GM12865 (cell line): ENCODE measurements at regions not wholly inside any gene's neighbourhood (a gene's known extent, or its start where the extent isn't known, plus 50 kb on each side); places are given as distances from the start of the nearest gene placed in this dataset.
"Not testable (repeated sequence)": the region's sequence is repeated elsewhere in the genome, so short reads cannot be mapped to it uniquely, and the experiment has no call there.

ENCODE experiments used
- DNase-seq: peaks from one replicate; pipeline ENCODE4 v3.0.0; 2010; ENCODE audit warnings: low read depth
- H3K4me3 ChIP-seq: 2 replicates; pipeline ENCODE4 v1.5.1; 2011; ENCODE audit warnings: mild to moderate bottlenecking, low read depth, low read length, control low read depth

DNA sequence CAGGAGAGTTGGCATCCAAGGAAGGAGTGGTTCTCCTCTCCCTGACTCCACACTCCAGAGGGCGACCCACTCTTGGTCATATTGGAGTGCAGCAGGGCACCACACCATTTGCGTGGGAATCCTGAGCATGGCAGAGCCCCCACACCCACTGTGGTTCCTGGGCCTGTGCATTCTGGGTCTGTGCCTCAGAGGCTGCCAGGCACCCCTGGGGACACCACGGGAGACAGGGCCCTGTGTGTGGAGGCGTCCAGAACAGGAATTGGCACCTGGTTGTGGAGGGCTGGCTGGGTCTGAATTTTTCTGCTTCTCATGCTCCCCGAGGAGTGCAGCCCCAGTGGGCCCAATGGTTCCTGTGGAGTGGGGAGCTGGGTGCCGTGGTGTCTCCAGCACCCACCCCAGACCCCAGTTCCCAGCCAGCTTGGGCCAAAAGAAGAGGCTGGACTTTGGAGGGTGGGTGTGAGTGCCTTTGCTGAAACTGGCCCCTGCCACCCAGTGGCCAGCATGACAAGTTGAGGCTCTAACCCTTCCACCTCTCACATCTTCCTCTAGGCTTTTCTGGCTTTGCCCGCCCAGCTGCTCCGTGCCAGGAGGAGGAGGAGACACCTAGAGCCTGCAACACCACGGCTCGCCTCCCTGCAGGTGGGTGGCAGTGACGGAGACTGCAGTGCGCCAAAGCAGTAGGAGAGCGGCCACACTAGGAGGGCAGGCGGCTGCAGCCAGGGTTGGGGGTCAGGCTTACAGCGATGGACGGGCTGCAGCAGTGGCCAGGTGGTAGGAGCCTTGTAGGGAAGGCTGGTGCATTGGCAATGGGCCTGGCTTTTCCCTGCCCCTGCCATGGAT lies 250.7 kb downstream of the TP53TG3F start:
- DNase-seq, H3K4me3 ChIP-seq: not testable (repeated sequence)

DNA sequence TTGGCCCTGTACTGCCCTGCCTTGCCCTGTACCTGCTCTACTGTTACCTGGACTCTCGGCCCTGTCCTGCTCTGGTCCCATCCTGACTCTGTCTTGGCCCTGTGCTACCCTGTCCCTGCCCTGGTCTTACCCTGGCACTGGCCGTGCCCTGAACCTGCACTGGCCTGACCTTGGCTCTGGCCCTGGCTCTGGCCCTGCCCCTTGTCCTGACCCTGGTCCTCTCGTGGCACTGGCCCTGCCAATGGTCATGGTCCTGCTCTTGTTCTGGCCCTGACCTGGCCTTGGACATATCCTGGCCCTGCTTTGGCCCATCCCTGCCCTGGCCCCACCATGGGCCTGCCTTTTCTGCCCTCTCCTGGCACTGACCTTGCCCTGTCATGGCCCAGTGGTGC lies 251.3 kb downstream of the TP53TG3F start:
- not testable (repeated sequence) for H3K4me3 ChIP-seq, DNase-seq

GRCh38 chr16:33711616-33712015 lies 252.2 kb downstream of the TP53TG3F start:
- DNase-seq, H3K4me3 ChIP-seq: not testable (repeated sequence)

GRCh38 chr16:33712308-33712707 lies 252.9 kb downstream of the TP53TG3F start:
- not testable (repeated sequence) for H3K4me3 ChIP-seq, DNase-seq

DNA sequence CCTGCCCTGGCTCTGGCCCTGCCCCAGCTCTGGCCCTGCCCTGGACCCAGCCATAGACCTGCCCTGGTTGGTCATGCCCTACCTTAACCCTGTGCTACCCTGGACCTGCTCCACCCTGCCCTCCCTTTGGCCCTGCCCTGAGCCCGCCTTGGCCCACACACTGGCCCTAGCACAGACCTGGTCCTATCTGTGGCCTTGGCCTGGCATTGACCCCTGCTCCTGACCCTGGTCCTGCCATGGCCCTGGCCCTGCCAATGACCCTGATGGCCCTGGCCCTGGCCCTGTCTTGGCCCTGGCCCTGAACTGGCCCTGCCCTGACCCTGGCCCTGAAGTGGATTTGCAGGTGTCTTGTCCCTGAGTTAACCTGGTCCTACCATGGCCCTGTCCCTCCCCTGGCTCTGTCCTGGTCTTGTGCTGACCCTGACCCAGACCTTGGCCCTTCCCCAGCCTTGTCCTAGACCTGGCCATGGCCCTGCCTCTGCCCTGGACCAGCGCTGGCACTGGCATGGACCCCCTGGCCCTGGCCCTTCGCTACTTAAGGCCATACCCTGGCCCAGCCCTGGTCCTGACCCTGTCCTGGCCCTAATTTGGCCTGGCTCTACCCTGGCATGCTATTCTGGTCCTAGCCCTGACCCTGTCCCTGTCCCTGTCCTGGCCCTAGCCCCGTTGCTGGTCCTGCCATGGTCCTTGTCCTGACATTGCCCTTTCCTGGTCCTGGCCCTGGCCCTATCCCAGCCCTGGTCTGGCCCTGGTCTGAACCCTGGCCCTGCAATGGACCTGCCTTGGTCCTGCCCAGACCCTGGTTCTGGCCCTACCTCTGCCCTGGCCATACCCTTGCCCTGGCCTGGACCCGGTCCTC lies 253.7 kb downstream of the TP53TG3F start:
- not testable (repeated sequence) for H3K4me3 ChIP-seq, DNase-seq

DNA sequence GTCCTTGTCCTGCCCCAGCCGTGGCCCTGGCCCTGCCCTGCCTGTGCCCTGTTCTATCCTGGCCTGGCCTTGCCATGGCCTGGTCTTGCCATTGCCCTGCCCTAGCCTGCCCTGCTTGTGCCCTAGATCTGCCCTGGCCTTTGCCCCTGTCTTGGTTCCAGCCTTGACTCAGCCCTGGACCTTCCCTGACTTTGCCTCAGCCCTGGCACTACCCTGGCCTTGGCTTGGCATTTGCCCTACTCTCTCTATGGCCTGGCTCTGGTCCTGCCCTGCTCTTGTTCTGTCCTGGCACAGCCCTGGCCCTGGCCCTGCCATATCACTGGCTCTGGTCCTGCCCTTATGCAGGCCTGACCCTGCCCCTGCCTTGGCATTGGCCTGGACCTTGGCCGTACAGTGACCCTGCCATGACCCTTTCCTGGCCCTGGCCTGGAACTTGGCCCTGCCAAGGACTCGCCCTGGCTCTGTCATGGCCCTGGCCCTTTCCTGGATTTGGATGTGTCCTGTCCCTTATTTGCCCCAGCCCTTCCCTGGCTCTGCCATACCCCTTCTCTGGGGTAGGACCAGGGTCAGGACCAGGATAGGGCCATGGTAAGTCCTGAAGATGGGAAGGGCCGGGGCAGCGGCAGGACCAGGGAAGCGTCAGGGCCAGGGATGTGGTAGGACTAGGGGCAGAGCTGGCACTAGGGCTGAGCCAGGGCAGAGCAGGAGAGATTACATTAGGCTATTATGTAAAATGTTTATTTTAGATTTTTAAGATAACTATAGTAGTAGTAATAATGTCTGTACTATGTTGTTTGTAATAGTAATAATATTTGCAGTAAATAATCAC lies 254.5 kb downstream of the TP53TG3F start:
- DNase-seq, H3K4me3 ChIP-seq: not testable (repeated sequence)

DNA sequence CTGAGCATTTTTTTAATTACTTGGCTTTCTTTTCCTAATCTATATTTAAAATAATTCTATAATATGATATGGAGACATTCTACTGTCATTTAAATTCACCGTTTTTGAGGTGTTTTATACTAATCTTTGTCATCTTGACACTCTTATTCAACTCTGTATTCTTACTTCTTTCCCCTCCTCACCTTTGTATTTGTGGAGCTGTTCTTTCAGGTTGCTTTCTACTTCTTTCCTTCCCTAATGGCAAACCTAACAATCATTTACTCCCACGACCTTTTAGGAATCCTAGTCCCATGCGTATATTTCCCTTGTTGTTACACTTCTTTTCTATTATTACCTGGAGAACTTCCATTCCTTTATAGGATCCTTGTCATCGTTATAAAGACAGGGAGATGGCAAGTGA lies 271.8 kb downstream of the TP53TG3F start:
- DNase-seq, result not testable (repeated sequence)

DNA sequence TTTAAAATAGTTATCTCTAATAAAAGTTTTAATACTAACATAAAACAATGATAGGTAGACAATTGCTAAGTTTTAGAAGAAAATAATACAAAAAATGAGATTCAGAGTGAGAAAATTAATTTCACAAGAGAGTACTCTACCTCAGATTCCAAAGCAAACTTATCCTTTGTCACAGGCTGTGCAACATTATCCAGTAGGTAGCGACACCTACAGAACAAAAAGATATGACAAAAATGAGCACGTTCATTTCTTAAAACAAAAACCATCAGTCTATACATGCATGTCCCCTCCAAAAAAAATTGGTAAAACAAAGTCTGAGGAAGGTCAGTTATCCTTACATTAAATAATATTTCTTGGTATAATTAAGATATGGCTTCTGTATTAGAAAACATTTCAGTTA lies 275.2 kb downstream of the TP53TG3F start:
- not testable (repeated sequence) for H3K4me3 ChIP-seq, DNase-seq

More for the DNA sequence above, 271.8 kb downstream of the TP53TG3F start:
- H3K4me3 ChIP-seq, result not testable (repeated sequence)

GRCh38 chr16:33766869-33767765 lies 307.7 kb downstream of the TP53TG3F start:
- DNase-seq, result peak; percentile 1

GRCh38 chr16:33768710-33769109 lies 309.3 kb downstream of the TP53TG3F start:
- H3K4me3 ChIP-seq, DNase-seq: not testable (repeated sequence)

More at GRCh38 chr16:33766869-33767765, 307.7 kb downstream of the TP53TG3F start:
- H3K4me3 ChIP-seq, result not testable (repeated sequence)

DNA sequence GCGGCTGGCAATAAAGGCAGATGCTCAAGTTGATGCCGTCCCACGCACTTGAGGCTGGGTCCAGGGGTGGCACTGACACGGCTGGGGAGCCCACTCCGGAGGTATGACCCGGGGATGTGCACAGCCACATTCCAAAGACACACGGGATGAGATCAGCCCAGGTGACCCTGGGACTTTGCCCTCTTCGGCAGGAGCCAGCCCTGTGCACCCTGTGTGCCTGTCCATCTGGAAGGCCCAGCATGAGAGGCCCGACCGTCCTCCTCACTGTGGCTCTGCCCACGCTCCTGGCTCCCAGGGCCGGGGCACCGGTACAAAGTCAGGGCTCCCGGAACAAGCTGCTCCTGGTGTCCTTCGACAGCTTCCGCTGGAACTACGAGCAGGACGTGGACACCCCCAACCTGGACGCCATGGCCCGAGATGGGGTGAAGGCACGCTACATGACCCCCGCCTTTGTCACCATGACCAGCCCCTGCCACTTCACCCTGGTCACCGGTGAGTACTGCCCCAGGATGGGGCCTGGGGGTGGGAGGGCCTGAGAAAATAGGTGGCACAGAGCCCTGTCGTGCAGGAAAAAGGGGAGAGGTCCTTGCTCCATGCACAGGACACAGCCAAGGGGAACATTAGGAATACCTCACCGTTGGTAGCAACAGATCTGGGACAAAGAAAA lies 309.9 kb downstream of the TP53TG3F start:
- DNase-seq, H3K4me3 ChIP-seq: not testable (repeated sequence)

- not testable (repeated sequence) for DNase-seq, H3K4me3 ChIP-seq
These were observed 311.1 kb downstream of the TP53TG3F start for GRCh38 chr16:33770478-33770877.

DNA sequence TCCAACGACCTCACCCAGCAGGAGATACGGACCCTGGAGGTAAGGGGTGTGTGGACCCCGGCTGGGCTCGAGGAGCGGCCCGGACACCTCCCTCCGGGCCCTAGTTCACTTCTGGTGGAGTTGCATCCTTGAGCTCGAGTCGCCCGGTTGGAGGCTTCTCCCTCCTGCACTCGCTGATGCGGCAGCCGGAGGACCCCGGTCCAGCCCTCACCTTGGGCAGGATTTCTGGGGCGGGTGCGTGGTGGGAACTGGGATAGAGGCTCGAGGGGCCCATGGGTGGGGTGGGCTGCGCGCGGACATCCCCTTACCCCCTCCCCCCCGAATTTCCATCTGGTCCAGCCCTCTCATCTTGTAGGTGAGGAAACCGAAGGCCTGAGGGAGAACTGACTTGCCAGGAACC lies 311.8 kb downstream of the TP53TG3F start:
- H3K4me3 ChIP-seq, DNase-seq: not testable (repeated sequence)

GRCh38 chr16:33773966-33774365 lies 314.6 kb downstream of the TP53TG3F start:
- not testable (repeated sequence) for DNase-seq, H3K4me3 ChIP-seq

DNA sequence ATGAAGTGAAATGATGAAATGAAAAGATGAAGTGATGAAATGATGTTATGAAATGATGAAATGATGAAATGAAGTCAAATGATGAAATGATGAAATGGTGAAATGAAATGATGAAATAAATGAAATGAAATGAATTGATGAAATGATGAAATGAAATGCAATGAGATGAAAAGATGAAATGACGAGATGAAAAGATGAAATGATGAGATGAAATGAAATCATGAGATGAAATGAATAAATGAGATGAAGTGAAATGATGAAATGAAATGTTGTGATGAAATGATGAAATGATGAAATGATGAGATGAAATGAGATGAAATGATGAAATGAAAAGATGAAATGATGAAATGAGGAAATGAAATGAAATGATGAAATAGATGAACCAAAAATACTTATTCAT lies 315.3 kb downstream of the TP53TG3F start:
- not testable (repeated sequence) for DNase-seq, H3K4me3 ChIP-seq

DNA sequence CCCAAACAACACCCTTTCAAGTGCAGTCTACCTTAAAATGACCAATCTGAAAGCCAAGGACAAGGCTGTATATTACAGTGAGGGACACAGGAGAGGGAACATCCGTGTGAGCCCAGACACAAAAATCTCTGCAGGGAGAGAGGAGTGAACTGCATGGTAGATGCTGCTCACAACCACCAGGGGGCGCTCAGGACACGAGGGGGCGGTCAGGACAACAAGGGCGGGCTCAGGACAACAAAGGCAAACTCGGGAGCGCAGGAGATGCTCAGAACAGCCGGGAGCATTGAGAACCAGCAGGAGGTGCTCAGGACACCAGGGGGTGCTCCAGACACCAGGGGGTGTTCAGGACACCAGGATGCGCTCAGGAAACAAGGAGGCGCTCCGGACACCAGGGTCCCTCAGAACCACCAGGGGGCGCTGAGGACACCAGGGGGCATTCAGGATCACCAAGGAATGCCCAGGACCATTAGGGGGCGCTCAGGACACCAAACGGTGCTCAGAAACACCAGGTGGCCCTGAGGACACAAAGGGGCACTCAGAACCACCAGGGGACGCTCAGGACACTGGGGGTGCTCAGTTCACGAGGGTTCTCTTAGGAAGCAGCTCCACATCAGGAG lies 357.0 kb downstream of the TP53TG3F start:
- not testable (repeated sequence) for DNase-seq, H3K4me3 ChIP-seq

- not testable (repeated sequence) for DNase-seq, H3K4me3 ChIP-seq
These were observed 365.3 kb downstream of the TP53TG3F start for GRCh38 chr16:33824736-33825135.
